Right ventricle myocardium superior (tissue), 1 donor: ENCODE measurements at regions not wholly inside any gene's neighbourhood (a gene's known extent, or its start where the extent isn't known, plus 50 kb on each side); places are given as distances from the start of the nearest gene placed in this dataset.

ENCODE experiments used
- ATAC-seq: fragments of 200-7000 bp; cut with Tn5 transposase; one replicate; pipeline ENCODE4 v1.9.1; 2020; ENCODE audit warnings: mild to moderate bottlenecking; ENCODE audit not compliant: poor library complexity
- DNase-seq: peaks from one replicate; pipeline ENCODE4 v3.0.0-alpha.2; 2020
- intact Hi-C: fragments of 100-400 bp; cut with DNase I; formaldehyde crosslinking; loops from one replicate; pipeline ENCODE4 v1.11.2; 2022
- donor health status: DM: no; HTN: yes; CAD: no; lungs with severe emphysema.

- intact Hi-C loops, result no loop called here
- DNase-seq (no peak), ATAC-seq (no peak)
These were observed 197.4 kb upstream of the PRPS1L1 start for GRCh38 chr7:18225067-18225466.

- no peak for ATAC-seq
- intact Hi-C loops, result no loop called here
- no peak for DNase-seq
These were observed 199.0 kb upstream of the PRPS1L1 start for GRCh38 chr7:18226598-18226997.

GRCh38 chr7:18228686-18229085 is 201.0 kb upstream of the PRPS1L1 start:
- intact Hi-C loops, result no loop called here
- ATAC-seq, result no peak
- DNase-seq, result no peak

GRCh38 chr7:18230271-18230670 is 202.6 kb upstream of the PRPS1L1 start:
- no peak for DNase-seq
- ATAC-seq, result no peak
- intact Hi-C loops, result loop anchor here (10.0 kb wide), 1 partner anchor 95 kb away; no protein-coding TSS in a partner anchor

GRCh38 chr7:18231854-18232253 is 204.2 kb upstream of the PRPS1L1 start:
- DNase-seq, result no peak
- intact Hi-C loops, result loop anchor here (10.0 kb wide), 1 partner anchor 93 kb away; no protein-coding TSS in a partner anchor
- no peak for ATAC-seq

GRCh38 chr7:18234519-18234918 is 206.9 kb upstream of the PRPS1L1 start:
- intact Hi-C loops, result loop anchor here (10.0 kb wide), 1 partner anchor 90 kb away; no protein-coding TSS in a partner anchor
- ATAC-seq (no peak), DNase-seq (no peak)

GRCh38 chr7:18235819-18236218 is 208.2 kb upstream of the PRPS1L1 start:
- no peak for ATAC-seq
- intact Hi-C loops, result loop anchor here (10.0 kb wide), 1 partner anchor 89 kb away; no protein-coding TSS in a partner anchor
- DNase-seq, result no peak

- DNase-seq (no peak), ATAC-seq (no peak)
- intact Hi-C loops, result loop anchor here (10.0 kb wide), 1 partner anchor 86 kb away; no protein-coding TSS in a partner anchor
These were observed 211.6 kb upstream of the PRPS1L1 start for GRCh38 chr7:18239212-18239611.

- ATAC-seq, result no peak
- intact Hi-C loops, result no loop called here
These were observed 214.0 kb upstream of the PRPS1L1 start for GRCh38 chr7:18241543-18242231.

GRCh38 chr7:18243731-18244130 is 216.1 kb upstream of the PRPS1L1 start:
- ATAC-seq (no peak), DNase-seq (no peak)
- intact Hi-C loops, result no loop called here

More at GRCh38 chr7:18241543-18242231, 214.0 kb upstream of the PRPS1L1 start:
- DNase-seq, result no peak

- intact Hi-C loops, result no loop called here
- DNase-seq, result no peak
- ATAC-seq, result no peak
These were observed 222.5 kb upstream of the PRPS1L1 start for GRCh38 chr7:18250133-18250532.

- intact Hi-C loops, result no loop called here
- DNase-seq (no peak), ATAC-seq (no peak)
These were observed 230.1 kb upstream of the PRPS1L1 start for GRCh38 chr7:18257711-18258110.

GRCh38 chr7:18262058-18262457 is 233.5 kb upstream of the HDAC9 start:
- no peak for ATAC-seq
- no peak for DNase-seq
- intact Hi-C loops, result no loop called here

- intact Hi-C loops, result no loop called here
- DNase-seq, result no peak
- no peak for ATAC-seq
These were observed 229.8 kb upstream of the HDAC9 start for GRCh38 chr7:18265611-18266281.

GRCh38 chr7:18268571-18268970 is 227.0 kb upstream of the HDAC9 start:
- ATAC-seq (no peak), DNase-seq (no peak)
- intact Hi-C loops, result no loop called here

GRCh38 chr7:18276380-18276779 is 219.2 kb upstream of the HDAC9 start:
- DNase-seq (no peak), ATAC-seq (no peak)
- intact Hi-C loops, result no loop called here

GRCh38 chr7:18278316-18278715 is 217.2 kb upstream of the HDAC9 start:
- intact Hi-C loops, result no loop called here
- DNase-seq, result no peak
- no peak for ATAC-seq

GRCh38 chr7:18283045-18283444 is 212.5 kb upstream of the HDAC9 start:
- ATAC-seq (no peak), DNase-seq (no peak)
- intact Hi-C loops, result no loop called here

- intact Hi-C loops, result no loop called here
- ATAC-seq, result no peak
- DNase-seq, result no peak
These were observed 208.1 kb upstream of the HDAC9 start for GRCh38 chr7:18287482-18287881.

- intact Hi-C loops, result no loop called here
These were observed 207.1 kb upstream of the HDAC9 start for GRCh38 chr7:18288322-18289037.

More at GRCh38 chr7:18288322-18289037, 207.1 kb upstream of the HDAC9 start:
- DNase-seq (no peak), ATAC-seq (no peak)
